GM19240 (cell line): ENCODE measurements at regions not wholly inside any gene's neighbourhood (a gene's known extent, or its start where the extent isn't known, plus 50 kb on each side); places are given as distances from the start of the nearest gene placed in this dataset.

Experiments used
- DNase-seq: peaks from one replicate; pipeline ENCODE4 v3.0.0; 2011; ENCODE audit warnings: low spot score; ENCODE audit not compliant: insufficient read length

- DNase-seq, result no peak
Measured at GRCh38 chr1:60388092-60388987, 314.8 kb upstream of the C1orf87 start.

DNA sequence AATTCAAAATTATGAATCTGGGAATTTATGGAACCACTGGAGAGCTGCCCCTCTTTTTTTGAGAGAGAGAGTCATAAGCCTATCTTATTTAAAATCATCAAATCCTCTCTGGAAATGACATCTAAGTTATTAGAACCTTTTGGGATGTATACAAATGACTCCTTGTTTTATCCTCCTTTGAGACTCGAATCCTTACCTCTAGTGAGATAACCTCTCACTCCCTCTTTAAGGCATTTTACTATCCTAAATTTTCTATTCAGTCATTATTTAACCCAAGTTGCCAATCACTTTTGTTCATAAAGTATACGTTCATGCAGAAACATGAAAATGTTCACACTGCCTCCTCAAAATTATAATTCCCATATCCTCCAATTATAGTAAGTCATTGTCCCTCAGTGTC, 313.6 kb upstream of the C1orf87 start:
- no peak for DNase-seq

DNA sequence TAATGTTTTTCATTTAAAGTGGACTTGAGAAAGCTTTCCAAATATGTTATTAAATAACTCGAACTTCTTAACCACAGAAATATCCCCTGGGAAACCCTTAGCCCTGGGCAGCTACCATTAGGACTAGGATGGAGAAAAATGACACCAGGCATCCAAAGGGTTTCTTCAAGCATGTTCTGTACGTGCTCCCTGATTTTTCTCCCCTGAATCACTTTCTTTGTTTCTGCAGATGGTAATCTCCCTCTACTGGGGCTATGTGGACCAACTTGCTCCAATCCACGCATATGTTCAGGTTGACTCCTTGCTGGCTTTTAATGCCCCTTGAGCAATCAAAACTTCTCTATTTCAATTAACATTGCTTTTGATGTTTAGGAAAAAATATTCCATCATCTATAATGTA, 312.7 kb upstream of the C1orf87 start:
- DNase-seq, result no peak

DNA sequence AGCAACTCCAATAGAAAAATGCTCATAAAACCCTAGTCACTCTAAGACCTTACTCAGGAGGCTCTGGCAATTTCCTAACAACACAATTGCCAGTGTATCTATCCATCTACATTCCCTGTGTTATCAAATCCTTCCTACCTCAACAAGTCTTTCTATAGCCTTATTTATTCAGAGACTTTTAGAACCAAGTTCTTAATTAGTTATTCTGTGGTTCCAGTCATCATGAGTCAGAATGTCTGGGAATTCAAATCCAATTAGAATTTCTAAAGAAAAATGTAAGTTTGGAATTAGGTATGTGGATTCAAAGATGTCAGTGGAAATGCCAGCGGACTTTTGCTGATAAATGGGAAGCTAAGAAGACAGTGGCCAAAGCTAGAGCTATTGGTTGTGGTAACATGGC, 302.6 kb upstream of the C1orf87 start:
- no peak for DNase-seq

DNA sequence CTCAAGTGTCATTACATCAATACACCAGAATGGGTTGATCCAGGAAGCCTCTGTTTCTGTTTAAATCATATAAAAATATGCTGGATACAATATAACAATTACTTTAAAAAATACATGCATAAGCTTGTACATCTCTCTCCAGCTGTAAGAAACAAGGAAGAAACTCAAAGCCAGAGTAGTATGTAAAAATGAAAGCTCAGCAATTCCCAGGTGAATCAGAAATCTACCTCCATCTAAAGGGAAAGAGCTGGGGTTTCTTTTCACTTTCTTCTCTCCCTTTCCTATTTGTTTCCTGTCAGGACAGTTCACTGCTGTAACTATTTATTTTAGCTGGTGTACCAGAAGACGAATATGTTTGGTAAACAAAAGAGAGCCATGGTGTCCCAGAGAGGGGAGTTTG, 301.0 kb upstream of the C1orf87 start:
- no peak for DNase-seq

DNA sequence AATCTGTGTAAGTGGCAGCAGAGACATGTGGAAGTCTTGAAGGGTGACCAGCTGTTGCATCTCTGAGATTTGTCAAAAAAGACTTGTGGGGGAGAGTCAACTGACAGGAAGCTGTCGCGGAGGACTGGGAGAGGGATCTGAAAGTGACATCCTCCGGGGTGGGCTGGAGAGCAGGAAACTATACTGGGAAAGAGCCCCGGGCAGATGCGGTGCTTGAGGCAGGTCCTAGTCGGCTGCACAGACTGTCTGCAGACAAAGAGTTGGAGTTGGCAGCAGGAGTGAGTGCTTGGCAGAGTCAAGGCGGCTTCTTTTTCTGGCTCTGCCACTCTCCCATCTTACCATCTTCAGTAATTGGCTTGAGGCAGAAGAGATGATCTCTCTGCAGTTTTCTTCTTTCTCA, 294.0 kb upstream of the C1orf87 start:
- no peak for DNase-seq

GRCh38 chr1:60359431-60359830, 285.9 kb upstream of the C1orf87 start:
- no peak for DNase-seq

- DNase-seq, result no peak
Measured at GRCh38 chr1:60350531-60350930, 277.0 kb upstream of the C1orf87 start.

- no peak for DNase-seq
Measured at GRCh38 chr1:60348884-60349283, 275.3 kb upstream of the C1orf87 start.

DNA sequence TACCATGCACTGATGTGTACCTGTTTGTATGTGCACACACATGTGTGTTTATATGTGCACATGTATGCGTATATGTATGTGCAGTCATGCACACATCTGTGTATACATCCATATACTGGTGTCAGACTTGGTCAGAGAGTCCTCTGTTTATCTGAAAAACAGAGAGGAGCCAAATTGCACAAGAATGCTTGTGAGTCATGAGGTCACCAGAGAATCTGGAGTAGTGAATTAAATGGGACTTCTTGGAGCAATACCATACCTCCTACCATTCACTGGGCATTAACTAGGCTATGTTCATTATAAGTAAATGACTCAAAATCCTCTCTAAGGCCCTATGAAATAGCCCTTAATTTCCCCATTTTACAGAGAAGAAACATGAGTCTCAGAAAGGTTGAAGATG, 272.1 kb upstream of the C1orf87 start:
- DNase-seq, result no peak

GRCh38 chr1:60345049-60345448, 271.5 kb upstream of the C1orf87 start:
- no peak for DNase-seq

DNA sequence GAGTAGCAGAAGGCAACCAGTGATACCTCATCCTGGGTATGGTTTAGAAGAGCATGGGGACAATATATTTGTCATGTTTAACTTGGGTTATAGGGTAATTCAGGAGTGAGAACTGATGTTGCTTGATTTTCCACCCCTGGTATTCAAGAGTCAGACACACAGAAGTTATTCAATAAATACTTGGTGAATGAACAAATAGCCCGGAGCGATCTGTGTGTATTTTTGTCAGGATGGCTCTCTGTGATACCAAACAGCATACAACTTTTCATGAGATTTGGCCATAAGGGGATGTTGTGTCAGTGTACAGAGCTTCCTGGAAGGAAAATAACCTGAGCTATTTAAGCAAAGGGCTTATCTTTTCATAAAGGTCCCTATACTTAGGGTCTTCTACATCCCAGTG, 270.2 kb upstream of the C1orf87 start:
- no peak for DNase-seq

DNA sequence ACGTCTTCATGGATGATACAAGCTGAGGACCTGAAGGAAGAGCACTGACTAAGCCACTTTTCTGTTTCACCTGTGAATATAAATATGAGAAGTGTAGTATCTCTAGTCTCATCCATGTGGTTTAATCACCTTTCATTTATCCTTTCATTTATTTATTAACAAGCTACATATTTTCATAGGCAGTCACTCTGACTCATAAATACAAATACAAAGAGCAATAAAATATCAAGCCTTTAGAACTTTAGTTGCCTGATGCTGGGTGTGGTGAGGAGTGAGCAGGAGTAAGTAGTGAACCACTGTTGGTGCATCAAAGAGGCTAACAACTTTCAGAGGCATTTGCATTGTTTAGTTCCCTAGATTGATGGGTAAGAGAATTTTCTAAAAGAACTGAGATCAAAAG, 269.0 kb upstream of the C1orf87 start:
- DNase-seq, result no peak

- DNase-seq, result no peak
Measured at GRCh38 chr1:60341274-60341673, 267.7 kb upstream of the C1orf87 start.

DNA sequence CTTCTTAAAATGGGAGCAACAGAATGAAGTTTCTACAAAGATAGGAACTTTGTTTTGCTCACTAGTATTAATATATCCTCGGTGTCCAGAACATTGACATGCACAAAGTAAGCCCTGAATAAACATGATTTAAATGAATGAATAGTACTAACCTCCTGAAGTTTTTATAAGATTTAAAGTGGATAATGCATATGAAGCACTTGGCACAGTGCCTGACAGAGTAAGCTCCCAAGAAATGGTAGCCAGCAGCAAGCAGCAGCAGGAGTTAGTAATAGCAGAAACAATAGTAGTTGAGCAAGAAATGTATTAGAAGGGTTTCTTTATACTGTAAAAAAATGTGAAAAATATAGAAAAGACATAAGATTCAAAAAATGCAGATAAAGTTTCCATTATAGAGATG, 258.1 kb upstream of the C1orf87 start:
- no peak for DNase-seq

- no peak for DNase-seq
Measured at GRCh38 chr1:60329651-60330050, 256.1 kb upstream of the C1orf87 start.

- DNase-seq, result no peak
Measured at GRCh38 chr1:60311838-60312237, 238.3 kb upstream of the C1orf87 start.

- no peak for DNase-seq
Measured at GRCh38 chr1:60299581-60299980, 226.0 kb upstream of the C1orf87 start.

GRCh38 chr1:60298290-60298689, 224.7 kb upstream of the C1orf87 start:
- no peak for DNase-seq

GRCh38 chr1:60296794-60297193, 223.2 kb upstream of the C1orf87 start:
- DNase-seq, result no peak

- no peak for DNase-seq
Measured at GRCh38 chr1:60292140-60292539, 218.6 kb upstream of the C1orf87 start.

- no peak for DNase-seq
Measured at GRCh38 chr1:60290393-60290792, 216.8 kb upstream of the C1orf87 start.

- DNase-seq, result no peak
Measured at GRCh38 chr1:60287536-60287935, 214.0 kb upstream of the C1orf87 start.
